ENCODE measurements at regions not wholly inside any gene's neighbourhood (a gene's known extent, or its start where the extent isn't known, plus 50 kb on each side); places are given as distances from the start of the nearest gene placed in this dataset.

GRCh38 chr13:111006506-111007031 is 91.7 kb upstream of the ANKRD10 start:
- no peak overlapping the region for H3K4me3 ChIP-seq (ENCODE audit: low read depth, low read length)
- no peak for DNase-seq (ENCODE audit: low read depth)
- TF ChIP-seq, protein P1, sequence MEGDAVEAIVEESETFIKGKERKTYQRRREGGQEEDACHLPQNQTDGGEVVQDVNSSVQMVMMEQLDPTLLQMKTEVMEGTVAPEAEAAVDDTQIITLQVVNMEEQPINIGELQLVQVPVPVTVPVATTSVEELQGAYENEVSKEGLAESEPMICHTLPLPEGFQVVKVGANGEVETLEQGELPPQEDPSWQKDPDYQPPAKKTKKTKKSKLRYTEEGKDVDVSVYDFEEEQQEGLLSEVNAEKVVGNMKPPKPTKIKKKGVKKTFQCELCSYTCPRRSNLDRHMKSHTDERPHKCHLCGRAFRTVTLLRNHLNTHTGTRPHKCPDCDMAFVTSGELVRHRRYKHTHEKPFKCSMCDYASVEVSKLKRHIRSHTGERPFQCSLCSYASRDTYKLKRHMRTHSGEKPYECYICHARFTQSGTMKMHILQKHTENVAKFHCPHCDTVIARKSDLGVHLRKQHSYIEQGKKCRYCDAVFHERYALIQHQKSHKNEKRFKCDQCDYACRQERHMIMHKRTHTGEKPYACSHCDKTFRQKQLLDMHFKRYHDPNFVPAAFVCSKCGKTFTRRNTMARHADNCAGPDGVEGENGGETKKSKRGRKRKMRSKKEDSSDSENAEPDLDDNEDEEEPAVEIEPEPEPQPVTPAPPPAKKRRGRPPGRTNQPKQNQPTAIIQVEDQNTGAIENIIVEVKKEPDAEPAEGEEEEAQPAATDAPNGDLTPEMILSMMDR (IDR thresholded peaks at IDR 0.05; ENCODE audit: control insufficient read depth, extremely low read depth, insufficient read depth), result no peak

DNA sequence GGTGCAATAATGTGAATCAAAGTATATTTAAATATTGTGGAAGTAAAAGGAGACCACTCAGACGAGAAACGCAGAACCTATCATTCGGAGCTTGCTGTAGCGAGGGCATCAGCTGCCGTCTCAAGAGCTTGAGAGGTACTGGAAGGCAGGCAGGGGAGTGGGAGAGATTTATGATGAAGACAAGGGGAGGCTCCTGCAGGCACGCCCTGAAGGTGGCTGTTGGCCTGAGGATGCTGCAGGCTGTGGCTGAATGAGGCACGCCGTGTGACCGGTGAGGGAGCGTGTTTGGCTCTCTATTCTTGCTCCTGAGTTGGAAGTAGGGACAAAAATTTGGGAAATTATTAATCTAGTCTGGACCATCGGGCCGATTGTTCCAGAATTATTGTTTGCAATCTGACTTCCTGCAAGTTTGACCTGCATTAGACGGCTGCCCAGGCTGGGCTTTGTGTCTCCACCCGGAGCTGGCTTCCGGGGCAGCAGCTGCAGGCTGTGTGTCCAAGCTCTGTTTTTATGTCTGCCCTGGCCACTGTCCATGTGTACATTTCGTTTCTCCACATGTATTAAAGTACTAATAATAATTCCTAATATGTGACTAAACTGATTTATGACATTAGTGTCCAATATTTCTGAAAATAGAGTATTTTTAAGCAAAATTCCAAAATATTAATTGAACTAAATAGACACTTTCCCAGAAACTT is 91.1 kb upstream of the ANKRD10 start:
- no peak for DNase-seq (ENCODE audit: low read depth)
- no peak overlapping the region for H3K4me3 ChIP-seq (ENCODE audit: low read depth, low read length)
- TF ChIP-seq, protein P1 (IDR thresholded peaks at IDR 0.05; ENCODE audit: control insufficient read depth, extremely low read depth, insufficient read depth), result no peak

GRCh38 chr13:111005364-111005763 is 90.5 kb upstream of the ANKRD10 start:
- DNase-seq (ENCODE audit: low read depth), result no peak
- TF ChIP-seq, protein P1 (IDR thresholded peaks at IDR 0.05; ENCODE audit: control insufficient read depth, extremely low read depth, insufficient read depth), result no peak
- H3K4me3 ChIP-seq (ENCODE audit: low read depth, low read length), result no peak overlapping the region

- no peak overlapping the region for H3K4me3 ChIP-seq (ENCODE audit: low read depth, low read length)
- DNase-seq (ENCODE audit: low read depth), result no peak
- TF ChIP-seq, protein P1 (IDR thresholded peaks at IDR 0.05; ENCODE audit: control insufficient read depth, extremely low read depth, insufficient read depth), result no peak
Observed at GRCh38 chr13:111004444-111004843, 89.6 kb upstream of the ANKRD10 start.

DNA sequence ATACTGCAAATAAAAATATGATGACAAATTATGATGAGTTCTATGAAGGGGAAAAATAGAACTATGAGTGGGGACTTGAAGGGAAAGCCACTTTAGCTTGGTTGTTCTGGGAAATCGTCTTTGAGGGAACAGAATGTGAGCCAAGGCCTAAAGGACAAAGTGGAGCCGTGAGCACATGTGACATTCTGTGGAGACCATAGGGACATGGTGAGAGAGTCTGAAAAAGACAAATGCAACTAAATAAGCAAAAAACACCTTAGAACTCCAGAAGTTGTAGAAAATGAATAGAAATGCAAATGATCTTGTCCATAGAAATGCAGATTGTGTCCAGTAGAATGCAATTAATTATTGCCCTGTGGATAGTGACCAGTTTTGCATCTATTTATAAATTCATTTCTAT is 86.8 kb upstream of the ANKRD10 start:
- TF ChIP-seq, protein P1 (IDR thresholded peaks at IDR 0.05; ENCODE audit: control insufficient read depth, extremely low read depth, insufficient read depth), result no peak
- DNase-seq (ENCODE audit: low read depth), result no peak
- no peak overlapping the region for H3K4me3 ChIP-seq (ENCODE audit: low read depth, low read length)

- no peak overlapping the region for H3K4me3 ChIP-seq (ENCODE audit: low read depth, low read length)
- TF ChIP-seq, protein P1 (IDR thresholded peaks at IDR 0.05; ENCODE audit: control insufficient read depth, extremely low read depth, insufficient read depth), result no peak
- DNase-seq (ENCODE audit: low read depth), result no peak
Observed at GRCh38 chr13:110993788-110994187, 78.9 kb upstream of the ANKRD10 start.
